Loucy (cell line): ENCODE measurements at regions not wholly inside any gene's neighbourhood (a gene's known extent, or its start where the extent isn't known, plus 50 kb on each side); places are given as distances from the start of the nearest gene placed in this dataset.
"Not testable (repeated sequence)": the region's sequence is repeated elsewhere in the genome, so short reads cannot be mapped to it uniquely, and the experiment has no call there.

Experiments used
- H2AFZ ChIP-seq: fragments of 200-600 bp; sonication (generic); 2 replicates; pipeline ENCODE4 v1.6.0; 2016; ENCODE audit warnings: antibody characterized with exemption, mild to moderate bottlenecking, low read length, moderate library complexity
- H3F3A ChIP-seq: fragments of 200-600 bp; 2 replicates; pipeline ENCODE4 v1.6.0; 2016; ENCODE audit warnings: antibody characterized with exemption, low read depth, mild to moderate bottlenecking
- H3K27me3 ChIP-seq: fragments of 200-600 bp; sonication (generic); 2 replicates; pipeline ENCODE4 v1.6.1; 2014; ENCODE audit warnings: low read length, mild to moderate bottlenecking; ENCODE audit not compliant: insufficient read depth, poor library complexity, severe bottlenecking
- H3K36me3 ChIP-seq: fragments of 200-600 bp; sonication (generic); 2 replicates; pipeline ENCODE4 v1.6.1; 2016; ENCODE audit warnings: low read length; ENCODE audit not compliant: insufficient read depth
- H3K4me1 ChIP-seq: fragments of 200-600 bp; sonication (generic); 2 replicates; pipeline ENCODE4 v1.5.1; 2014; ENCODE audit warnings: low read length, mild to moderate bottlenecking; ENCODE audit not compliant: insufficient read depth, poor library complexity, severe bottlenecking
- H3K4me2 ChIP-seq: fragments of 200-600 bp; sonication (generic); 2 replicates; pipeline ENCODE4 v1.6.0; 2014; ENCODE audit warnings: antibody characterized with exemption, low read length, low read depth, mild to moderate bottlenecking; ENCODE audit not compliant: poor library complexity, severe bottlenecking
- H3K4me3 ChIP-seq: fragments of 200-600 bp; sonication (generic); 2 replicates; pipeline ENCODE4 v1.5.1; 2014; ENCODE audit warnings: low read length, mild to moderate bottlenecking, mixed read lengths; ENCODE audit not compliant: poor library complexity, severe bottlenecking
- H3K79me2 ChIP-seq: fragments of 200-600 bp; sonication (generic); 2 replicates; pipeline ENCODE4 v1.6.1; 2014; ENCODE audit warnings: low read length; ENCODE audit not compliant: insufficient read depth
- H3K9ac ChIP-seq: fragments of 200-600 bp; sonication (generic); 2 replicates; pipeline ENCODE4 v1.6.0; 2014; ENCODE audit warnings: mild to moderate bottlenecking, low read depth, low read length, moderate library complexity; ENCODE audit not compliant: poor library complexity, severe bottlenecking
- H3K9me2 ChIP-seq: fragments of 200-600 bp; sonication (generic); replicated peaks from 2 replicates; pipeline ENCODE4 v1.6.1; 2016; ENCODE audit warnings: low read depth, low read length, mixed read lengths
- H3K9me3 ChIP-seq: fragments of 200-600 bp; sonication (generic); 2 replicates; pipeline ENCODE4 v1.6.1; 2014; ENCODE audit warnings: mild to moderate bottlenecking, antibody characterized with exemption, low read length, low read depth; ENCODE audit not compliant: insufficient read depth
- H4K20me1 ChIP-seq: fragments of 200-600 bp; sonication (generic); 2 replicates; pipeline ENCODE4 v1.6.0; 2014; ENCODE audit warnings: antibody characterized with exemption, low read length, mild to moderate bottlenecking; ENCODE audit not compliant: insufficient read depth, poor library complexity, severe bottlenecking
- EZH2phosphoT487 ChIP-seq: fragments of 200-600 bp; IDR thresholded peaks from 2 replicates; pipeline ENCODE4 v1.6.1; 2018; ENCODE audit warnings: antibody characterized with exemption, mild to moderate bottlenecking, moderate library complexity, borderline replicate concordance
- TF ChIP-seq, protein P1 (sequence below): fragments of 200-600 bp; sonication (generic); conservative IDR thresholded peaks from 2 replicates; pipeline ENCODE4 v1.5.1; 2014; ENCODE audit warnings: mild to moderate bottlenecking, antibody characterized with exemption, low read length

- H3K9ac ChIP-seq, H3K4me3 ChIP-seq, H3K27me3 ChIP-seq, H3K9me3 ChIP-seq, H2AFZ ChIP-seq, H3K36me3 ChIP-seq, H3K4me1 ChIP-seq, H4K20me1 ChIP-seq, H3K79me2 ChIP-seq, H3F3A ChIP-seq, H3K4me2 ChIP-seq, H3K9me2 ChIP-seq: not testable (repeated sequence)
These were observed 122.6 kb downstream of the TRIM43 start for GRCh38 chr2:95714398-95714797.

GRCh38 chr2:95719473-95720060 lies 127.8 kb downstream of the TRIM43 start:
- no peaks in the 10 kb centered on the region for H3K4me1 ChIP-seq
- H4K20me1 ChIP-seq = no peaks in the 10 kb centered on the region
- H3K4me2 ChIP-seq = no peak overlapping the region
- no peak for TF ChIP-seq EZH2phosphoT487
- TF ChIP-seq, protein P1, sequence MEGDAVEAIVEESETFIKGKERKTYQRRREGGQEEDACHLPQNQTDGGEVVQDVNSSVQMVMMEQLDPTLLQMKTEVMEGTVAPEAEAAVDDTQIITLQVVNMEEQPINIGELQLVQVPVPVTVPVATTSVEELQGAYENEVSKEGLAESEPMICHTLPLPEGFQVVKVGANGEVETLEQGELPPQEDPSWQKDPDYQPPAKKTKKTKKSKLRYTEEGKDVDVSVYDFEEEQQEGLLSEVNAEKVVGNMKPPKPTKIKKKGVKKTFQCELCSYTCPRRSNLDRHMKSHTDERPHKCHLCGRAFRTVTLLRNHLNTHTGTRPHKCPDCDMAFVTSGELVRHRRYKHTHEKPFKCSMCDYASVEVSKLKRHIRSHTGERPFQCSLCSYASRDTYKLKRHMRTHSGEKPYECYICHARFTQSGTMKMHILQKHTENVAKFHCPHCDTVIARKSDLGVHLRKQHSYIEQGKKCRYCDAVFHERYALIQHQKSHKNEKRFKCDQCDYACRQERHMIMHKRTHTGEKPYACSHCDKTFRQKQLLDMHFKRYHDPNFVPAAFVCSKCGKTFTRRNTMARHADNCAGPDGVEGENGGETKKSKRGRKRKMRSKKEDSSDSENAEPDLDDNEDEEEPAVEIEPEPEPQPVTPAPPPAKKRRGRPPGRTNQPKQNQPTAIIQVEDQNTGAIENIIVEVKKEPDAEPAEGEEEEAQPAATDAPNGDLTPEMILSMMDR = no peak
- H3K9me3 ChIP-seq = no peaks in the 10 kb centered on the region
- H3K36me3 ChIP-seq = no peaks in the 10 kb centered on the region
- no peak overlapping the region for H3K9ac ChIP-seq
- no peaks in the 10 kb centered on the region for H3F3A ChIP-seq
- H3K27me3 ChIP-seq = no peaks in the 10 kb centered on the region
- no peak overlapping the region for H3K4me3 ChIP-seq
- no peaks in the 10 kb centered on the region for H3K9me2 ChIP-seq
- no peaks in the 10 kb centered on the region for H3K79me2 ChIP-seq
- H2AFZ ChIP-seq = no peak overlapping the region

- H3K9ac ChIP-seq = no peak overlapping the region
- no peaks in the 10 kb centered on the region for H3K36me3 ChIP-seq
- H3K9me2 ChIP-seq = no peaks in the 10 kb centered on the region
- no peaks in the 10 kb centered on the region for H3K4me1 ChIP-seq
- no peaks in the 10 kb centered on the region for H3K27me3 ChIP-seq
- no peaks in the 10 kb centered on the region for H3F3A ChIP-seq
- no peak overlapping the region for H3K4me3 ChIP-seq
- H3K9me3 ChIP-seq = no peaks in the 10 kb centered on the region
- no peaks in the 10 kb centered on the region for H3K79me2 ChIP-seq
- no peaks in the 10 kb centered on the region for H4K20me1 ChIP-seq
- no peak for TF ChIP-seq EZH2phosphoT487
- TF ChIP-seq, protein P1 = no peak
- H2AFZ ChIP-seq = no peak overlapping the region
- no peak overlapping the region for H3K4me2 ChIP-seq
These were observed 129.9 kb downstream of the TRIM43 start for GRCh38 chr2:95721726-95722125.

DNA sequence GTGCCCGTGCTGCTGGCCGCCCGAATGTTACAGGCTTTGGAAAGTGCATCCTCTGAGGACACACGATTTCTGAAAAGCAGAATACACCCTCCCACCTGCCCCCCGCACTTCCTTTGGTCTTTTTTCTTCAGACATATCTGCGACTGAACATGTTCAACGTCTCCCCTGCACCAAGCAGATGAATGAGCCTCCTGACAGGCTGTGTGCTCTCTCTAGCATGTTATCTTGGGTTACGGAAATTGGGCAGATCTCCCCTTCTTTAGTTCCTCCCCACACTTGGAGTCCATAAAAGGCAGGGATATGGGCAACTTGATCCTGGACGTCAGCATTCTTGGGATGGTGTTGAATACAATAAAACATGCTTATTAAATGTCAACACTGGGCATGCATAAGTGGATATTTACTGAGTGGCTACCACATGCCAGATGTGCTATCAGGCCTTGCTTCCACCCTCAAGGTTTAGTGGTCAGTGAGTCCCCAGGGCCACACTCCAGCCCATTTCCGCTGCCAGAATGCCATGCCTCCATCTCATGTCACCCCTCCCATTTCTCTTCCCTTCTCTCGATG lies 130.4 kb downstream of the TRIM43 start:
- Histone ChIP-seq H3K27me3 (no peaks in the 10 kb centered on the region), H3F3A (no peaks in the 10 kb centered on the region), H3K9ac (no peak overlapping the region), H3K4me3 (no peak overlapping the region), H2AFZ (no peak overlapping the region), H3K4me1 (no peaks in the 10 kb centered on the region), H3K4me2 (no peak overlapping the region), H3K36me3 (no peaks in the 10 kb centered on the region), H4K20me1 (no peaks in the 10 kb centered on the region), H3K79me2 (no peaks in the 10 kb centered on the region), H3K9me2 (no peaks in the 10 kb centered on the region), H3K9me3 (no peaks in the 10 kb centered on the region)
- TF ChIP-seq, protein P1 = no peak
- TF ChIP-seq EZH2phosphoT487 = no peak

- H3K9me2 ChIP-seq, H3K27me3 ChIP-seq, H3K4me1 ChIP-seq, H3K4me2 ChIP-seq, H3K36me3 ChIP-seq, H3F3A ChIP-seq, H4K20me1 ChIP-seq, H3K9ac ChIP-seq, H3K79me2 ChIP-seq, H3K9me3 ChIP-seq, H3K4me3 ChIP-seq, H2AFZ ChIP-seq: not testable (repeated sequence)
These were observed 131.9 kb downstream of the TRIM43 start for GRCh38 chr2:95723627-95724210.
